ENCODE measurements at regions not wholly inside any gene's neighbourhood (a gene's known extent, or its start where the extent isn't known, plus 50 kb on each side); places are given as distances from the start of the nearest gene placed in this dataset.

DNA sequence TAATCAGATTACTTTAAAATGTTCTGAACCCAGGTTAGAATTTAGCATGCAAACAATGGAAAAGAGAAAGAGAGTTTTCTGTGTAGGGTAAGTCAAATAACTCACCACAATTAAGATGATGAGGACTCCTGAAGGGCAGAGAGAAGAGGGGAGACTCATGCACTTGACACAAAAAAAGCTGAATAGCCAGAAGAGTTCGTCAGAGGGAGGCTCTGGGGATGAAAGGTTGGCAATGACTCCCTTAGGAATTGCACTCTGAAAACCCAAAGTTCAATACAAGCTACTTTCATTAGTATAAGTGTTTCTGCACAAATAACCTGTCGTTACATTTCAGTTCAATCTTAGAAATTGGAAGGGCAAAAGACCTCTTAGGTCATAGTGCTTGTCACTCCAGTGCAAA is 434.4 kb upstream of the PCDH9 start:
- TF ChIP-seq, protein P1, sequence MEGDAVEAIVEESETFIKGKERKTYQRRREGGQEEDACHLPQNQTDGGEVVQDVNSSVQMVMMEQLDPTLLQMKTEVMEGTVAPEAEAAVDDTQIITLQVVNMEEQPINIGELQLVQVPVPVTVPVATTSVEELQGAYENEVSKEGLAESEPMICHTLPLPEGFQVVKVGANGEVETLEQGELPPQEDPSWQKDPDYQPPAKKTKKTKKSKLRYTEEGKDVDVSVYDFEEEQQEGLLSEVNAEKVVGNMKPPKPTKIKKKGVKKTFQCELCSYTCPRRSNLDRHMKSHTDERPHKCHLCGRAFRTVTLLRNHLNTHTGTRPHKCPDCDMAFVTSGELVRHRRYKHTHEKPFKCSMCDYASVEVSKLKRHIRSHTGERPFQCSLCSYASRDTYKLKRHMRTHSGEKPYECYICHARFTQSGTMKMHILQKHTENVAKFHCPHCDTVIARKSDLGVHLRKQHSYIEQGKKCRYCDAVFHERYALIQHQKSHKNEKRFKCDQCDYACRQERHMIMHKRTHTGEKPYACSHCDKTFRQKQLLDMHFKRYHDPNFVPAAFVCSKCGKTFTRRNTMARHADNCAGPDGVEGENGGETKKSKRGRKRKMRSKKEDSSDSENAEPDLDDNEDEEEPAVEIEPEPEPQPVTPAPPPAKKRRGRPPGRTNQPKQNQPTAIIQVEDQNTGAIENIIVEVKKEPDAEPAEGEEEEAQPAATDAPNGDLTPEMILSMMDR (IDR thresholded peaks at IDR 0.05 in 8 of 11, conservative IDR thresholded peaks at IDR 0.05 in 3 of 11): no peak
- TF ChIP-seq POLR2A (IDR thresholded peaks at IDR 0.05) (no peak), POLR2AphosphoS5 (IDR thresholded peaks at IDR 0.05) (no peak)

Measured in spleen (tissue), 7 donors.